Trophoblast cell (in vitro differentiated cells and primary cell): ENCODE measurements at regions not wholly inside any gene's neighbourhood (a gene's known extent, or its start where the extent isn't known, plus 50 kb on each side); places are given as distances from the start of the nearest gene placed in this dataset.
A peak's percentile ranks its signal among the peaks of the same experiment; 100 is the strongest.

Experiments
- DNase-seq, 2 donors: peaks; one replicate each; pipeline ENCODE4 v3.0.0-alpha.2; 2016
- H2AFZ ChIP-seq: 2 replicates; pipeline ENCODE4 v1.6.1; 2013; ENCODE audit warnings: low read length, moderate library complexity, mild to moderate bottlenecking; ENCODE audit not compliant: insufficient read depth, poor library complexity
- H2AK5ac ChIP-seq: 2 replicates; pipeline ENCODE4 v1.6.1; 2013; ENCODE audit warnings: mild to moderate bottlenecking, low read length
- H2BK120ac ChIP-seq: 2 replicates; pipeline ENCODE4 v1.6.1; 2013; ENCODE audit warnings: low read length, mild to moderate bottlenecking, moderate library complexity; ENCODE audit not compliant: insufficient read depth, poor library complexity
- H2BK12ac ChIP-seq: 2 replicates; pipeline ENCODE4 v1.6.1; 2013; ENCODE audit warnings: mild to moderate bottlenecking, low read length, moderate library complexity
- H2BK5ac ChIP-seq: 2 replicates; pipeline ENCODE4 v1.6.1; 2013; ENCODE audit warnings: low read length, low read depth, moderate library complexity, mild to moderate bottlenecking; ENCODE audit not compliant: poor library complexity
- H3K14ac ChIP-seq: 2 replicates; pipeline ENCODE4 v1.6.1; 2013; ENCODE audit warnings: mild to moderate bottlenecking, low read length
- H3K18ac ChIP-seq: 2 replicates; pipeline ENCODE4 v1.6.1; 2013; ENCODE audit warnings: mild to moderate bottlenecking, low read length
- H3K23ac ChIP-seq: 2 replicates; pipeline ENCODE4 v1.6.1; 2013; ENCODE audit warnings: low read length
- H3K27ac ChIP-seq: 2 replicates; pipeline ENCODE4 v1.5.1; 2013; ENCODE audit warnings: low read depth, mild to moderate bottlenecking, inconsistent platforms, low read length, moderate library complexity
- H3K27me3 ChIP-seq: 2 replicates; pipeline ENCODE4 v1.6.1; 2013; ENCODE audit warnings: inconsistent platforms, mild to moderate bottlenecking, low read length, moderate library complexity; ENCODE audit not compliant: insufficient read depth
- H3K36me3 ChIP-seq, 2 experiments: 1 replicate in 1 of 2; 2 replicates in 1 of 2; pipeline ENCODE4 v1.6.1; 2013; ENCODE audit warnings: low read length in 2 of 2, mild to moderate bottlenecking in 2 of 2, moderate library complexity in 1 of 2; ENCODE audit not compliant: insufficient read depth in 2 of 2, control insufficient read depth in 1 of 2
- H3K4ac ChIP-seq: 2 replicates; pipeline ENCODE4 v1.6.1; 2013; ENCODE audit warnings: low read depth, mild to moderate bottlenecking, low read length, moderate library complexity
- H3K4me1 ChIP-seq, 2 experiments: 1 replicate in 1 of 2; 2 replicates in 1 of 2; pipeline ENCODE4 v1.6.1; 2013; ENCODE audit warnings: low read length in 2 of 2, mild to moderate bottlenecking in 2 of 2, moderate library complexity in 1 of 2; ENCODE audit not compliant: insufficient read depth in 2 of 2, control insufficient read depth in 1 of 2
- H3K4me2 ChIP-seq: 2 replicates; pipeline ENCODE4 v1.6.1; 2013; ENCODE audit warnings: inconsistent platforms, mild to moderate bottlenecking, low read length, moderate library complexity
- H3K4me3 ChIP-seq: 2 replicates; pipeline ENCODE4 v1.5.1; 2013; ENCODE audit warnings: mild to moderate bottlenecking, low read depth, low read length, inconsistent platforms
- H3K79me1 ChIP-seq: one replicate; pipeline ENCODE4 v1.6.1; 2013; ENCODE audit warnings: low read length
- H3K79me2 ChIP-seq: 2 replicates; pipeline ENCODE4 v1.6.1; 2013; ENCODE audit warnings: low read length, mild to moderate bottlenecking; ENCODE audit not compliant: control insufficient read depth, insufficient read depth, poor library complexity
- H3K9ac ChIP-seq: 2 replicates; pipeline ENCODE4 v1.6.1; 2013; ENCODE audit warnings: mild to moderate bottlenecking, low read length
- H3K9me3 ChIP-seq: 2 replicates; pipeline ENCODE4 v1.6.1; 2013; ENCODE audit warnings: low read depth, mild to moderate bottlenecking, control low read depth, inconsistent platforms, low read length; ENCODE audit not compliant: insufficient read depth
- H4K12ac ChIP-seq: 2 replicates; pipeline ENCODE4 v1.6.1; 2013; ENCODE audit warnings: low read depth, mild to moderate bottlenecking, low read length, moderate library complexity
- H4K8ac ChIP-seq: 2 replicates; pipeline ENCODE4 v1.6.1; 2013; ENCODE audit warnings: low read depth, mild to moderate bottlenecking, low read length, moderate library complexity
- H4K91ac ChIP-seq: one replicate; pipeline ENCODE4 v1.6.1; 2013; ENCODE audit warnings: low read depth, mild to moderate bottlenecking, low read length, moderate library complexity
- WGBS: extraction: QIAGEN DNeasy Blood & Tissue Kit; methylation state at CpG from one replicate; pipeline ENCODE4 v1.1.7; 2013; ENCODE audit warnings: missing lambda C conversion rate; ENCODE audit not compliant: insufficient read length, insufficient coverage; ENCODE audit errors: extremely low coverage; 5-methylcytosine and 5-hydroxymethylcytosine counted together

- Histone ChIP-seq H3K4me1 (no peaks in the 10 kb centered on the region), H3K4me3 (no peak overlapping the region), H3K4me2 (no peak overlapping the region), H3K9me3 (no peaks in the 10 kb centered on the region), H3K79me2 (no peaks in the 10 kb centered on the region), H3K18ac (no peak overlapping the region), H3K14ac (no peak overlapping the region), H2BK12ac (no peak overlapping the region), H3K27ac (no peak overlapping the region), H2BK5ac (no peak overlapping the region), H3K27me3 (no peaks in the 10 kb centered on the region), H3K4ac (no peak overlapping the region), H3K23ac (no peak overlapping the region), H2AK5ac (no peak overlapping the region), H4K91ac (no peak overlapping the region), H3K9ac (no peak overlapping the region), H3K36me3 (no peaks in the 10 kb centered on the region), H2BK120ac (no peak overlapping the region), H2AFZ (no peak overlapping the region), H4K8ac (no peak overlapping the region), H4K12ac (no peak overlapping the region), H3K79me1 (no peaks in the 10 kb centered on the region)
- no peak for DNase-seq
- WGBS: no CpG with 5 or more reads among the region's 1 CpG
Measured at GRCh38 chr6:165025040-165025439, 284.4 kb downstream of the C6orf118 start.

GRCh38 chr6:165019681-165020080 lies 289.7 kb downstream of the C6orf118 start:
- Histone ChIP-seq H3K27ac (no peak overlapping the region), H3K14ac (no peak overlapping the region), H2BK12ac (no peak overlapping the region), H4K91ac (no peak overlapping the region), H2BK120ac (no peak overlapping the region), H3K79me2 (no peaks in the 10 kb centered on the region), H3K4ac (no peak overlapping the region), H3K4me1 (no peaks in the 10 kb centered on the region), H3K4me3 (no peak overlapping the region), H3K23ac (no peak overlapping the region), H3K9ac (no peak overlapping the region), H3K4me2 (no peak overlapping the region), H4K12ac (no peak overlapping the region), H3K18ac (no peak overlapping the region), H3K9me3 (no peaks in the 10 kb centered on the region), H3K36me3 (no peaks in the 10 kb centered on the region), H4K8ac (no peak overlapping the region), H3K79me1 (no peaks in the 10 kb centered on the region), H2AK5ac (no peak overlapping the region), H2AFZ (no peak overlapping the region), H3K27me3 (no peaks in the 10 kb centered on the region), H2BK5ac (no peak overlapping the region)
- no CpG with 5 or more reads among the region's 2 CpGs for WGBS
- DNase-seq: no peak

GRCh38 chr6:165015676-165016075 lies 293.7 kb downstream of the C6orf118 start:
- Histone ChIP-seq H2BK12ac (no peak overlapping the region), H3K79me1 (peaks cover under 1% of the 10 kb centered on the region), H3K4ac (no peak overlapping the region), H3K14ac (no peak overlapping the region), H3K4me2 (no peak overlapping the region), H3K4me1 (peaks cover 5 to 14% of the 10 kb centered on the region in 2 experiments), H3K36me3 (no peaks in the 10 kb centered on the region), H4K91ac (no peak overlapping the region), H3K9me3 (no peaks in the 10 kb centered on the region), H3K9ac (no peak overlapping the region), H3K4me3 (no peak overlapping the region), H4K12ac (no peak overlapping the region), H3K27ac (no peak overlapping the region), H2BK5ac (no peak overlapping the region), H3K27me3 (no peaks in the 10 kb centered on the region), H3K79me2 (no peaks in the 10 kb centered on the region), H2AFZ (no peak overlapping the region), H3K18ac (no peak overlapping the region), H3K23ac (no peak overlapping the region), H2AK5ac (no peak overlapping the region), H4K8ac (no peak overlapping the region), H2BK120ac (no peak overlapping the region)
- no peak for DNase-seq

- no peak overlapping the region for H2BK12ac ChIP-seq
- no peak overlapping the region for H3K4ac ChIP-seq
- H3K27ac ChIP-seq: no peak overlapping the region
- peaks cover 5 to 18% of the 10 kb centered on the region in 2 experiments for H3K4me1 ChIP-seq
- H2BK120ac ChIP-seq: no peak overlapping the region
- H3K18ac ChIP-seq: no peak overlapping the region
- DNase-seq: peak in 1 of 2 donors; percentile 53
- no peak overlapping the region for H4K12ac ChIP-seq
- H4K8ac ChIP-seq: no peak overlapping the region
- H3K4me2 ChIP-seq: no peak overlapping the region
- H3K23ac ChIP-seq: no peak overlapping the region
- no CpG with 5 or more reads among the region's 3 CpGs for WGBS
- H3K4me3 ChIP-seq: no peak overlapping the region
- H3K9me3 ChIP-seq: no peaks in the 10 kb centered on the region
- H2AFZ ChIP-seq: no peak overlapping the region
- no peak overlapping the region for H2AK5ac ChIP-seq
- H3K36me3 ChIP-seq: no peaks in the 10 kb centered on the region
- H2BK5ac ChIP-seq: no peak overlapping the region
- no peaks in the 10 kb centered on the region for H3K27me3 ChIP-seq
- H3K79me1 ChIP-seq: peaks cover 6% of the 10 kb centered on the region
- no peaks in the 10 kb centered on the region for H3K79me2 ChIP-seq
- no peak overlapping the region for H4K91ac ChIP-seq
- H3K14ac ChIP-seq: no peak overlapping the region
- no peak overlapping the region for H3K9ac ChIP-seq
Measured at GRCh38 chr6:165013701-165014100, 295.7 kb downstream of the C6orf118 start.
